ENCODE measurements at regions not wholly inside any gene's neighbourhood (a gene's known extent, or its start where the extent isn't known, plus 50 kb on each side); places are given as distances from the start of the nearest gene placed in this dataset.

DNA sequence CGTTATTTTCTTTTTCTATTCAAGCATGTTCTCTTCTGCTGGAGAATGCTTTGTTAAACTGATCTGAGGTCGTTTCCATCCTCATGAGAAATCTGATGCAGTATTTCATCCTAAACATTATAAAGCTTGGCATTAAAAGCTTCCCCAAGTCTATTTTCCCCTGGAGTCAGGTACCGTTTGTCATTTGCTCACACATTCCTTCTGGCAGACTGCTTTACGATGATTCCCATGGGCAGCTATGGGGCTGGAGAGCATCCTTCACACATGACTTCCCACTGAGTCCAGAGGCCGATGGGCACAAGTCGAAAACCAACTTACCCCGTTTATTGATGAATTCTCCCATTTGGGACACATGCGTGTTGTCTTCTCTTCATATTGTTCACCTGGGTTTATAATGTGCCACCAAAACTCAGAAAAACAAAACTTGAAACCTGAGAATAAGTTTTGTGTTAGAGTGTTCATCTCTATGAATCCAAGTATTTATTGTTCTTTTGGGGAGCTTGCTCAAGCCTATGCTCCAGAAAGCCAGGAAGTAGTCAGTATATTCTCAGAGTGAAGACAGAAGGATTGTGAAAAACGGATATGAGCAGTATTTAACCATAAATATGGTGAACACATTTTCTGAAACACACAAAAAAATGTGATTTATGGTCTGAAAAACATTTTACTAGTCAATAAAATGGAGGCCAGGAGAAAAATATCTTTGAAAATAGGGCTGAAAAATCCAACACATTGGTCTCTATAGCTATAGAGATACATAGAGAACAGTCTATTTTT is 298.8 kb upstream of the NOCT start:
- no peak for DNase-seq (ENCODE audit: unreplicated experiment)
- BruUV-seq (replicated peaks) = no TSS peak
- TF ChIP-seq, protein P1, sequence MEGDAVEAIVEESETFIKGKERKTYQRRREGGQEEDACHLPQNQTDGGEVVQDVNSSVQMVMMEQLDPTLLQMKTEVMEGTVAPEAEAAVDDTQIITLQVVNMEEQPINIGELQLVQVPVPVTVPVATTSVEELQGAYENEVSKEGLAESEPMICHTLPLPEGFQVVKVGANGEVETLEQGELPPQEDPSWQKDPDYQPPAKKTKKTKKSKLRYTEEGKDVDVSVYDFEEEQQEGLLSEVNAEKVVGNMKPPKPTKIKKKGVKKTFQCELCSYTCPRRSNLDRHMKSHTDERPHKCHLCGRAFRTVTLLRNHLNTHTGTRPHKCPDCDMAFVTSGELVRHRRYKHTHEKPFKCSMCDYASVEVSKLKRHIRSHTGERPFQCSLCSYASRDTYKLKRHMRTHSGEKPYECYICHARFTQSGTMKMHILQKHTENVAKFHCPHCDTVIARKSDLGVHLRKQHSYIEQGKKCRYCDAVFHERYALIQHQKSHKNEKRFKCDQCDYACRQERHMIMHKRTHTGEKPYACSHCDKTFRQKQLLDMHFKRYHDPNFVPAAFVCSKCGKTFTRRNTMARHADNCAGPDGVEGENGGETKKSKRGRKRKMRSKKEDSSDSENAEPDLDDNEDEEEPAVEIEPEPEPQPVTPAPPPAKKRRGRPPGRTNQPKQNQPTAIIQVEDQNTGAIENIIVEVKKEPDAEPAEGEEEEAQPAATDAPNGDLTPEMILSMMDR (IDR thresholded peaks at IDR 0.05; ENCODE audit: unreplicated experiment) = no peak
- Mint-ChIP-seq H3K36me3 (ENCODE audit: insufficient read depth, unreplicated experiment) (no peaks in the 10 kb centered on the region), H3K9me3 (ENCODE audit: unreplicated experiment) (no peaks in the 10 kb centered on the region), H3K4me1 (ENCODE audit: insufficient read depth, unreplicated experiment) (no peaks in the 10 kb centered on the region), H3K27ac (ENCODE audit: low read depth, unreplicated experiment) (no peak overlapping the region), H3K27me3 (ENCODE audit: insufficient read depth, unreplicated experiment) (no peaks in the 10 kb centered on the region), H3K4me3 (ENCODE audit: unreplicated experiment) (no peak overlapping the region)
- POLR2A ChIA-PET = interaction anchor here (0.7 kb wide), 1 partner anchor 73 kb away, joined by 3 read pairs; no protein-coding TSS in a partner anchor
- CTCF ChIA-PET = no interaction called here
- intact Hi-C loops (cut with micrococcal nuclease) = no loop called here

DNA sequence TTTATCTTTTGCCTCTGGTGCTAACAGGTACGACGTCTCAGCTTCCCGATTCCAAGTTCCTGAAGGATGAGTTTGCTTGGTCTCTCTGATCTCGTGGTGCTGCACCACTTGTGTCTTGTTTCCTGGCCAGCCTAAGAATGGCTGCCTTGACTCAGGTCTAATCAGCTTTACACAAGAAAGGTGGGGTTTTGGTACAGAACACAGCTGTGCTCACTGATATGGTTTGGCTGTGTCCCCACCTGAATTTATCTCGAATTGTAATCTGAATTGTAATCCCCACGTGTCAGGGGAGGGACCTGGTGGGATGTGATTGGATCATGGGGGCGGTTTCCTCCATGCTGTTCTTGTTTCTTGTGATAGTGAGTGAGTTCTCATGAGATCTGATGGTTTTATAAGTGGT is 305.3 kb upstream of the NOCT start:
- no peaks in the 10 kb centered on the region for H3K9me3 Mint-ChIP-seq (ENCODE audit: unreplicated experiment)
- no peaks in the 10 kb centered on the region for H3K36me3 Mint-ChIP-seq (ENCODE audit: insufficient read depth, unreplicated experiment)
- BruUV-seq (replicated peaks) = no TSS peak
- intact Hi-C loops (cut with micrococcal nuclease) = no loop called here
- DNase-seq (ENCODE audit: unreplicated experiment) = no peak
- TF ChIP-seq, protein P1 (IDR thresholded peaks at IDR 0.05; ENCODE audit: unreplicated experiment) = no peak
- peaks cover 21% of the 10 kb centered on the region for H3K27me3 Mint-ChIP-seq (ENCODE audit: insufficient read depth, unreplicated experiment)
- no peak overlapping the region for H3K4me3 Mint-ChIP-seq (ENCODE audit: unreplicated experiment)
- no peaks in the 10 kb centered on the region for H3K4me1 Mint-ChIP-seq (ENCODE audit: insufficient read depth, unreplicated experiment)
- H3K27ac Mint-ChIP-seq (ENCODE audit: low read depth, unreplicated experiment) = no peak overlapping the region
- ChIA-PET CTCF (interaction anchor here (0.7 to 2.7 kb wide), 2 partner anchors 161 to 250 kb away, joined by 3 to 6 read pairs; no protein-coding TSS in a partner anchor), POLR2A (no interaction called here)

DNA sequence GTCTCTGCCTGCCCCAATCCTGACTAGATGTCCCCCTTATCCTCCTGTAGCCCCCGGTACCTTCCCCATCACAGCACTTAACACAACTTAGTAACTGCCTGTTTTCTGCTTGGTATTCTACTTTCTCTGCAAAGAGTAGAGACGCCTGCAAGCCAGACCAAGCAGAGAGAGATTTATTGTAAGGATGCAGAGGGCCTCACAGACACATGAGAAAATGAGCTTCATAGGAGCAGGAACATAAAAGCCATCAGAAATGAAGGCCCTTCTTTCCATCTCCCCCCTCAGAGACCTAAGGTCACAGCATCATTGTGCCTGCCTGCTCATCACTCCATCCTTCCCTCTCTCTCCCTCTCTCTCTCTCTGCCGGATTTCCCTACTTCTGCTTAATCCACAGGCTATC is 305.7 kb upstream of the NOCT start:
- BruUV-seq (replicated peaks) = no TSS peak
- H3K9me3 Mint-ChIP-seq (ENCODE audit: unreplicated experiment) = no peaks in the 10 kb centered on the region
- TF ChIP-seq, protein P1 (IDR thresholded peaks at IDR 0.05; ENCODE audit: unreplicated experiment) = no peak
- H3K4me3 Mint-ChIP-seq (ENCODE audit: unreplicated experiment) = no peak overlapping the region
- ChIA-PET CTCF (interaction anchor here (0.6 to 2.7 kb wide), 2 partner anchors 23 to 161 kb away, joined by 4 to 6 read pairs; no protein-coding TSS in a partner anchor), POLR2A (no interaction called here)
- H3K27ac Mint-ChIP-seq (ENCODE audit: low read depth, unreplicated experiment) = no peak overlapping the region
- intact Hi-C loops (cut with micrococcal nuclease) = no loop called here
- DNase-seq (ENCODE audit: unreplicated experiment) = no peak
- no peaks in the 10 kb centered on the region for H3K4me1 Mint-ChIP-seq (ENCODE audit: insufficient read depth, unreplicated experiment)
- H3K27me3 Mint-ChIP-seq (ENCODE audit: insufficient read depth, unreplicated experiment) = peaks cover 21% of the 10 kb centered on the region
- H3K36me3 Mint-ChIP-seq (ENCODE audit: insufficient read depth, unreplicated experiment) = no peaks in the 10 kb centered on the region

DNA sequence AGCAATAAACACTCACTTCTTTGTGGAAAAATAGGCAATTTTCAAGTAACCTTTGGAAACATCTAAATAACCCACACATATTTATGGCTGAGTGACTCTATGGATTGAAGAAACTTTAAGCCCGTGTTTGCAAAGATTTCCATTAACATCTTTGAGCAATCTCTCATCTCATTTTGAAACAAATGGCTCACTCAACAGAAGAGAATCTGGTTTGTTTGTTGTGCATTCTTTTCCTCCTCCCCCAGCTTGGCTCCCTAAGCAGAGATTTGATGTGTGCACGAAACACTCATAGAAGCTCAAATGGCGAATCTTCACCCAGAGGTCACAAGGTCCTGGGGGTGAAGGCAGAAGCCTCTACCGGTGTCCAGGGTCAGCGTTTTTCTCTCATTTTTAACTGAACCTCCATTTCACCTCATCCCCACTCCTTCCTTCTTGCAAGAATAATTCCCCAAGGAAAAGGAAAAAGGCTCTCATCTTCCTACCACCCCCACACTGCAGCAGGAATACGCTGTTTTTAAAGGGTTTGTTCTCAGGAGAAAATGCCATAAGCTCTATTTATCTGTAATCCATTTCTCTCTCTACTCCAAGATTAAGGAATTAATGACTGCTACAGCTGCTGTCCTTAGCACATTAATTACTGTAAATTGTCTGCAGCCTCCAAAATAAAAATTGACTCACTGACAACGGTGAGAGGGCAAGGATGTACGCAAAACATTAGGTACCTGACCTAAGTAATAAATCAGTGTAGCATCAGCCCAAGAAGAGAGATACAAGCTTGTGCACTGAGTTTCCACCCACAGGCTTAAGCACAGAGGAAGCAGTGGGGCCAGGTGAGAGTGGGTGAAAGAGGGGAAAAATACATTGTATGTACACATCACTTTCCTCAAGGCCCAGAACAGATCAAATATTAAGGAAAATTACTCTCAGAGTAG is 307.6 kb upstream of the NOCT start:
- Mint-ChIP-seq H3K36me3 (ENCODE audit: insufficient read depth, unreplicated experiment) (no peaks in the 10 kb centered on the region), H3K27me3 (ENCODE audit: insufficient read depth, unreplicated experiment) (peaks cover 21% of the 10 kb centered on the region), H3K4me3 (ENCODE audit: unreplicated experiment) (no peak overlapping the region), H3K27ac (ENCODE audit: low read depth, unreplicated experiment) (no peak overlapping the region), H3K4me1 (ENCODE audit: insufficient read depth, unreplicated experiment) (no peaks in the 10 kb centered on the region), H3K9me3 (ENCODE audit: unreplicated experiment) (no peaks in the 10 kb centered on the region)
- ChIA-PET CTCF (interaction anchor here (2.7 kb wide), 1 partner anchor 163 kb away, joined by 6 read pairs; no protein-coding TSS in a partner anchor), POLR2A (no interaction called here)
- intact Hi-C loops (cut with micrococcal nuclease) = no loop called here
- DNase-seq (ENCODE audit: unreplicated experiment) = no peak
- no TSS peak for BruUV-seq (replicated peaks)
- TF ChIP-seq, protein P1 (IDR thresholded peaks at IDR 0.05; ENCODE audit: unreplicated experiment) = no peak

All from MCF 10A (cell line).